ENCODE measurements at regions not wholly inside any gene's neighbourhood (a gene's known extent, or its start where the extent isn't known, plus 50 kb on each side); places are given as distances from the start of the nearest gene placed in this dataset.

DNA sequence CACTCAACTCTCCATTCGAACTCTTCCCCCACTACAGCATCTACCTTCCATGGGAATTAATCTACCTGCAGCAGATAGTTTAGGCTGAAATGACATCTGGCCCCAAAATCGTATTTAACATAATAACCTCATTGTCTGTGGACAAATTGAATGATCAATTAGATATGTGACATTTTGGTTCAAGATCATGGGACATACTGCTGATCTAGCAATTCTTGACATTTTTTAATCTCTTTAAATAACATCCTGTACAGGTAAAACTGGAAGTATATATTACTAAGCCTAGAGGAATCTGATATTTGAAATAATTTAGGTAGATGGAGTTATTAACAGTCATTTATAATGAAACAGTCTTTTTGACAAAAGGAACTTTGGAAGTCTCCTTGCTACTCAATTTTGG, 702.5 kb downstream of the NLGN4X start:
- DNase-seq: no peak

DNA sequence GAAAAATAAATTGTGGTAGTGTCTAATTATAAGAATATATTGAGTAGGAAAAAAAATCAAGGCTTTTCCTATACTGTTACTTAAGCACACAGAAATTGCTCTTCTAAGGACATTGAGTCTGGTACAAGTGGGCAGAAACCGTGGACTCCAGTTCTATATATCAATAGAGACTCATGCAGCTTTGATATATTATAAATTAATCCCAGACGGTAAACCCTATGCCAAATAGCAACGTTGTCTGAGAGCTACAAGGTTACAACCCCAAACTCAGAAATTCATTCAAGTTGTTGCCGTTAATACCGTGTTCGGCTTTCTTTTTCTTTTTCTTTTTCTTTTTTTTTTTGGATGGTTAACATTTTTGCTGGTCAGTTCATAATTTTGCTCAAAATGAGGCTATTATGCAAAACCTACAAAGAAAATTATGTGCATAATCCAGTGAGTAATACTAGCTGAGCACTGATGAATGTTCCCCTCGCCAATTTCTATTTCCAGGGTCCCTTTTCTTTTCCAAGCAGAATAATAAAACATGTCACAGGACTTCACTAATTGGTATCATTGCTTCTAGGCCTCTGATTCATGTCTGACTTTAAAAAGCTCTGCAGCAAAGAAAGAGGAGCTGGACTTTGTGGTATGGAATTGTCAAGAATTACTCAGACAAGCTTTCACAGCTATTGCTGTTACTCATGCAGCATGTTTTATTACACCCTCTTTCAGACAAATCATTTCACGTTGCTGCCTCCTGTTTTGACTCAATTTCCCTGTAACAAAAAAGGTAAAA, 737.7 kb downstream of the NLGN4X start:
- DNase-seq: no peak

DNA sequence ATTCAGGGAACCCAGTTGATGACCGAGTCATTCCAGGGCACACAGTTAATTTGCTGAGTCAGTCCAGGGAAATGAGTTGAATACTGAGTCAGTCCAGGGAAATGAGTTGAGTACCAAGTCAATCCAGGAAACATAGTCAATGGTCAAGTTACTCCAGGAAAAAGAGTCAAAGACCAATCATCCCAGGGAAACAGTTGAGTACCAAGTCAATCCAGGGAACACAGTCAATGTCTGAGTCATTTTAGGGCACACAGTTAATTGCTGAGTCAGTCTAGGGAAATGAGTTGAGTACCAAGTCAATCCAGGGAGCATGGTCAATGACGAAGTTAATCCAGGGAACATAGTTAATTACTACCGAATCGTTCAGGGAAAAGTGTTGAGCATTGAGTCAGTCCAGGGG, 754.4 kb downstream of the NLGN4X start:
- DNase-seq: no peak

- no peak for DNase-seq
Measured at GRCh38 chrX:5458300-5458842, 770.3 kb downstream of the NLGN4X start.

DNA sequence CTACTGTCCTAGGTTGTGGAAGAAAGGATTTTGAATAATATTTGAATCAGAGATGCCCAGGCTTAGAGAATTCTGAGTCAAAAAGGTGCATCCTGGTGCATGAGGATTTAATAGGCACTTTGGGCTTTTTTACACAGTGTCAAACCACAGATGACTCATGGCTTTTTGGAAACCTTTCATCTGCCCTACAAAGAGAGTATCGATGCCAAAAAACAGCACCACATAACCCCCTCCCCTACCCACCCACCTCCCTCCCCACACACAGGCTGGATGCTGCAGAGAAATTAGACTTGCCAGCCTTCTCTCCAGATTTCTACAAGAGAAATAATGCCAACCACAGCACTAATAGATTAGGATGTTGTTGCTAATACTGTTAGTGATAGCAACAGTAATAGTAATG, 779.3 kb downstream of the NLGN4X start:
- no peak for DNase-seq

DNA sequence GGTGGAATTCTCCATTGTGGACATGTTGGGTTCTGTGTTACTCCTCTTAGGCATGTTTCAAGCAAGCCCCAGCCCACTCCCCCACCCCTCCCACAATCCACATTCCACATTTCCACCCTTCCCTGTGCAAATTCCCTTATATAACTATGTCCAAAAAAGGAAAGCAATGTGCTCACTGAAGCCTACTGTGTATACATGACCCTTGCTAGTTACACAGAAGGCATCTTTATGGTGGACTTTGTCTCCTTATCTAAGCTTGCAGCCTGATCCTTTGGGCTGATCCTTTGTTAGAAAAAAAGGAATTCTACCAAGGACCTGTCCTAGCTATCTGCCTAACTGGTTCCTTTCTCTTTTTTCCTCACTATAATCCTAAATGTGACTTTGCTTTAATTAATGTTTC, 796.8 kb downstream of the NLGN4X start:
- no peak for DNase-seq

DNA sequence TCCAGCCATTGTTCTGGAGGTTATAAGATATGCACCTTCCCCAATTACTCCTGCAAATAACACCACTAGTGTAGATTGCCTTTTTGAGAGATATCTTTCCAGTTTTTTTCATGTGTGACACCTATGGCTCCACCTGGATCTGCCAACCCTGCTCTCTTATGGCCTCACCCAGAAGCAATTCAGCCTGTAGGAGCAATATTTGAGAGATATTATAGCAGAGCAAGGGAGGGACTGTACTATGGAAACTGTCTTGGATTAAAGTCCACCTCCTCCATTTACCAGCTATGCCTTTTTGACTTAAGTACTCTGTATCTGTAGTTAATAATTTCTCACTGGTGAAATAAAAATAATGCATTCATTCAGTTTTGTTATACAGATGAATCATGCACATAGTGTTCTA, 803.5 kb downstream of the NLGN4X start:
- no peak for DNase-seq

GRCh38 chrX:5417381-5417780, 811.3 kb downstream of the NLGN4X start:
- DNase-seq: no peak

- DNase-seq: no peak
Measured at GRCh38 chrX:5415738-5416137, 812.9 kb downstream of the NLGN4X start.

DNA sequence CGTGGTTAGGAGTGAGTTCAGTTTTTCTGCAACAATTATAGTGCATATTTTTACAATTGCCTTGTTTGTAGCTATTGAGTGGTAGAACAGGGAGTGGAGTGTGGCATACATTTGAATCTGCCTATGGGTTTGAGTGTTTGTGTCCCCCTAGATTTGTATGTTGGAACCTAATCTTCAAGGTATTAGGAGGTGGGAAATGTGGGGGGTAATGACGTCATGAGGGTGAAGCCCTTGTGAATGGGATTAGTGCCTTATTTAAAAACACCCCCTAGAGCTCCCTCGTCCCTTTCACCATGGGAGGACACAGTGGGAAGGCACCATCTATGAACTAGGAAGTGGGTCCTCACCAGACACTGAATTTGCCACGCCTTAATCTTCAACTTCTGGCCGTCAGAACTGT, 819.6 kb downstream of the NLGN4X start:
- no peak for DNase-seq

GRCh38 chrX:5402461-5402860, 826.2 kb downstream of the NLGN4X start:
- no peak for DNase-seq

DNA sequence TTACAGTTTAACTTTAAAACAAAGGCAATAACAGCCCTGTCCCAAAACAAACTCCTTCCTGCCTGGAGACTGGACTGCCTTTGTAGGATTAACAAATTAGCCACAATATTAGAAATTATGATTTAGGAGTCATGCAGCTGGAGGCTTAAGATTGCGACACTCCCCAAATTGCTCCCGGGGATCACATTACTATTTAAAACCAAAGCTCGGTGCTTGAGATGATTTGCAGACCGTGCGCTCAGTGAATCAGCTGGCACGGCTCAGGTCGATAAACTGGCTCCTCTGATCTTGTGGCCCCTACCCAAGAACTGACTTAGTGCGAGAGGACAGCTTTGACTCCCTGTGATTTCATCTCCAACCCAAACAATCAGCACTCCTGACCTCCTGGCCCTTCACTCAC, 829.3 kb downstream of the NLGN4X start:
- no peak for DNase-seq

- DNase-seq: no peak
Measured at GRCh38 chrX:5397409-5397808, 831.3 kb downstream of the NLGN4X start.

DNA sequence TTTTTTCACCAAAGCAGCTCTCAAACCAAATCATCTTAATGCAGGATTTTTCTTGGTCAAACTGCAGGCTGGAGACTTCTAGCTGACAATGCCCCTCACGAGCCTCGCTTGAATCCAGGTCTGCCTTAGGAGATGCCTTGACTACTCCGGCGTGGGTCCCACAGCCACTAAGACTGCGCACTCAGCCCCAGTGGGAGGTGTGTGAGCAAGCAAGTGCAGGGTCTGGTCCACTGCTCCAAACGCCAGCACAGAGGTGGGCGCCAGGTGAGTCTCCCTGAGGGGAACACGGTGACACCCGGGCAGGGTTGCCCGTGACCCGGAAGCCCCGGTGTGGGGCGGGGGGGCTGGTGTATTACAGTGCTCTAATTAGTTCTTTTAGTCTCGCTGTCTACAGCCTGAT, 838.3 kb downstream of the NLGN4X start:
- DNase-seq: no peak

GRCh38 chrX:5388087-5388486, 840.6 kb downstream of the NLGN4X start:
- DNase-seq: no peak

DNA sequence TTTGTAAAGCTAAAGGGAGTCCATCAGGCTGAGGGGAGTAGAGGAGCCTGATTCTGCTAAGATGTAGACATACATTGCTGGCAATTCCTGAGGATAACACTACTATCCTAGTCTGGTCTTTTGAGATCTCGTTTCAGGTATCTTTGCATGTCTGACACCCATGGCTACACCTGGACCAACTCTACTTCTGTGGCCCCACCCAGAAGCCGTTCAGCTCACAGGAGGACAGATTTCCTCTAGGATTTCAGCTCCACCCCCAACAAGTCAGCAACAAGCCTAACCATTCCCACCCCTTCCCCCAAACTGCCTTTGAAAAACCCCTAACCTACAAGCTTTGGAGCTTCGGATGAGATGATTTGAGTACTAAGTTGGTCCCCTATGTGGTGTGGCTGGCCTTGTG, 848.2 kb downstream of the NLGN4X start:
- no peak for DNase-seq

- DNase-seq: no peak
Measured at GRCh38 chrX:5341902-5342301, 886.8 kb downstream of the NLGN4X start.

- DNase-seq: no peak
Measured at GRCh38 chrX:5337160-5337559, 891.5 kb downstream of the NLGN4X start.

GRCh38 chrX:5324546-5324945, 904.1 kb downstream of the NLGN4X start:
- DNase-seq: no peak

DNA sequence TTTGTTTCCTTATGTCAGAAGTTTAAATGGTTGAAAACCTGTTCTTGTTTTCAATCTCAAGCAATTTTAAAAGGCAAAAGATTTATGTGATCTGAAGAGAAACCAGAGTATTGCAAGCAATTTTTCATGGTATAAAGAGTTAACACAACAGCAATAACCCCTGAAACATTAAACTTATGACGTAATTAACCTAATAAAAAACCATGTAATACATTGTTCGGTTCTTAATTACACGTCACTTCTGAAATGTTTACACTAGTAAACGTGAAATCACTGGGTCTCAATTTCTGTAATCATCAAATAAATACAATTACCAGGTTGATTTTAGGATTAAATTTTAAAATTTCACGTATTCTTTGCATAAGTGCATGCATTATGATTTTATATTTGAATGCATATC, 914.5 kb downstream of the NLGN4X start:
- no peak for DNase-seq

DNA sequence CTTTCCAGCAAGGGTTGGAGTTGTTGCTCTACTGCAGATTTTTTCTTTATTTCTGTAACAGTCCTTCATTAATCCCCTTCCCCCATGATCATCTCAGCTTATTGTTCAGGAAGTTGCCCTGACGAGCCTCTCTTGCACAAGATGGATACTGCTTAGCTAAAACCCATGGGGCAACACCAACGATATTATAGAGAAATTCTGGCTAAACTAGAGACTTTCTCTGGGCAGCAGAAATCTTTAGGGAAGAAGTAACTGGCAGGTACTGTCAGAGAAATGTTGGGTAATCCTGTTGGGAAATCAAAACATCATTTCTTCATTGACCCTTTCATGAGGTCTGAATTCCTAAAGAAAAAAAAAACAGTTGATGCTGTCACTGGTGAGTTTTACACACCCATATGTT, 921.3 kb downstream of the NLGN4X start:
- DNase-seq: no peak

GRCh38 chrX:5306654-5307121, 922.0 kb downstream of the NLGN4X start:
- DNase-seq: no peak

DNA sequence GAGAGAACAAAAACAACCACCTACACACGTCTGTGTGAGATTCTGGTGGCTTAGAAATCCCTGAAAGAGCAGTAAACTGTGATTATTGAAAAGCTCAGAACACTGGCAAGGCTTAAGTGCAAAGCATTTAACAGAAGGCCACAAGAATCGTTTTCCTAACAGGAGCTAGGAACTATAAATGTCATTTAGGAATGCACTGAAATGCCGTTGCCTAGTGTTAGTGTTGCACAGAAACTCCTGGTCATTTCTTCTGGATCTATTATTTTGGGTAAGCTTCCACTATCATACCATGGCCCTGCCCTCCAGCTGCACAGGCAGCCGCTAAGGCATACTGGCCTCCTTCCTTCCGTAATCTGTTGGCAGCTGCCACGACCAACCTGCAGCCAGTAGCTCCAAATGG, 923.2 kb downstream of the NLGN4X start:
- no peak for DNase-seq

GRCh38 chrX:5295004-5295403, 933.7 kb downstream of the NLGN4X start:
- DNase-seq: no peak
